A549 (cell line): ENCODE measurements at regions not wholly inside any gene's neighbourhood (a gene's known extent, or its start where the extent isn't known, plus 50 kb on each side); places are given as distances from the start of the nearest gene placed in this dataset.

Source experiments
- ATAC-seq, 2 experiments: fragments of 200-7000 bp in 1 of 2; fragments of >200 bp in 1 of 2; cut with Nextera tagmentation in 1 of 2; cut with Tn5 transposase in 1 of 2; 3 replicates each; pipeline versions ENCODE4 v1.8.0 to v1.9.1; 2018 to 2020; ENCODE audit warnings: mild to moderate bottlenecking in 1 of 2, moderate library complexity in 1 of 2
- CTCF ChIA-PET: fragments of 300-600 bp; sonication (Branson Sonifier 250); formaldehyde crosslinking; extraction: SDS; loops from one replicate; lab custom pipeline; 2021; ENCODE audit warnings: antibody characterized with exemption, inconsistent platforms; lab: Yijun Ruan, JAX
- POLR2A ChIA-PET: fragments of 350-600 bp; formaldehyde crosslinking; extraction: SDS; loops from one replicate; lab custom pipeline; 2021; ENCODE audit warnings: antibody characterized with exemption, inconsistent platforms; lab: Yijun Ruan, JAX
- DNase-seq, 2 experiments: peaks; one replicate each; pipeline versions ENCODE4 v3.0.0 to v3.0.0-alpha.2; 2011 to 2016; ENCODE audit warnings: low read depth in 1 of 2, low spot score in 1 of 2
- FAIRE-seq: peaks from 2 replicates; lab custom pipeline; 2011; peaks lifted over from hg19 to GRCh38; lab: Jason Lieb, UNC
- H3K27ac ChIP-seq, 2 experiments: fragments of >200 bp; sonication (Bioruptor Twin); formaldehyde crosslinking; 3 replicates each; pipeline ENCODE4 v1.5.1; 2016 to 2017
- H3K4me1 ChIP-seq: fragments of >200 bp; sonication (Bioruptor Twin); formaldehyde crosslinking; 3 replicates; pipeline ENCODE4 v1.6.1; 2016
- H3K4me2 ChIP-seq: fragments of >200 bp; sonication (Bioruptor Twin); formaldehyde crosslinking; 3 replicates; pipeline ENCODE4 v1.6.1; 2016
- H3K4me3 ChIP-seq: fragments of >200 bp; sonication (Bioruptor Twin); formaldehyde crosslinking; 3 replicates; pipeline ENCODE4 v1.5.1; 2016
- H3K9me3 ChIP-seq: fragments of >200 bp; sonication (Bioruptor Twin); formaldehyde crosslinking; 3 replicates; pipeline ENCODE4 v1.6.1; 2016
- BHLHE40 ChIP-seq: IDR thresholded peaks from 2 replicates; pipeline ENCODE4 v1.6.1; 2012; ENCODE audit warnings: low read depth, low read length, inconsistent platforms
- CBX8 ChIP-seq: fragments of 200-600 bp; sonication (generic); IDR thresholded peaks from 2 replicates; pipeline ENCODE4 v1.6.1; 2016
- CHD4 ChIP-seq: fragments of 200-600 bp; sonication (generic); IDR thresholded peaks from 2 replicates; pipeline ENCODE4 v1.6.1; 2016; ENCODE audit warnings: antibody characterized with exemption, mild to moderate bottlenecking, borderline replicate concordance
- EHMT2 ChIP-seq: fragments of 200-600 bp; sonication (generic); IDR thresholded peaks from 2 replicates; pipeline ENCODE4 v1.6.1; 2016; ENCODE audit warnings: antibody characterized with exemption, low read depth, mild to moderate bottlenecking, moderate library complexity
- EP300 ChIP-seq, 2 experiments: fragments of >200 bp; sonication (Bioruptor Twin); formaldehyde crosslinking; IDR thresholded peaks; 2 replicates in 1 of 2; 3 replicates in 1 of 2; pipeline ENCODE4 v1.6.1; 2016 to 2017
- ESRRA ChIP-seq: fragments of 150-350 bp; IDR thresholded peaks from 2 replicates; pipeline ENCODE4 v1.6.1; 2014; ENCODE audit warnings: mild to moderate bottlenecking, low read length, borderline replicate concordance
- FOSL2 ChIP-seq, 2 experiments: fragments of 450-650 bp in 1 of 2; fragments of >200 bp in 1 of 2; sonication (Bioruptor Twin) in 1 of 2; formaldehyde crosslinking; IDR thresholded peaks; 2 replicates each; pipeline versions ENCODE4 v1.5.0 to v1.6.1; 2016 to 2020; ENCODE audit warnings: mild to moderate bottlenecking in 1 of 2, moderate library complexity in 1 of 2
- GATA3 ChIP-seq: IDR thresholded peaks from 2 replicates; pipeline ENCODE4 v1.6.1; 2012; ENCODE audit warnings: borderline replicate concordance
- HDAC2 ChIP-seq: fragments of 200-600 bp; sonication (generic); IDR thresholded peaks from 2 replicates; pipeline ENCODE4 v1.6.1; 2016
- HOXA7 ChIP-seq: fragments of 250-450 bp; sonication (Bioruptor Pico); IDR thresholded peaks from 2 replicates; pipeline ENCODE4 v1.5.0; 2020; ENCODE audit warnings: mild to moderate bottlenecking, moderate library complexity
- HOXB13 ChIP-seq: fragments of 250-450 bp; sonication (Bioruptor Pico); IDR thresholded peaks from 2 replicates; pipeline ENCODE4 v1.5.0; 2020; ENCODE audit warnings: low read depth, mild to moderate bottlenecking, moderate library complexity
- JUN ChIP-seq, 2 experiments: fragments of >200 bp; sonication (Bioruptor Twin); formaldehyde crosslinking; IDR thresholded peaks; 2 replicates in 1 of 2; 3 replicates in 1 of 2; pipeline ENCODE4 v1.6.1; 2016 to 2017
- JUNB ChIP-seq: fragments of >200 bp; sonication (Bioruptor Twin); formaldehyde crosslinking; IDR thresholded peaks from 2 replicates; pipeline ENCODE4 v1.6.1; 2016
- KDM1A ChIP-seq: fragments of 200-600 bp; sonication (generic); IDR thresholded peaks from 2 replicates; pipeline ENCODE4 v1.6.1; 2016; ENCODE audit warnings: low read depth, mild to moderate bottlenecking
- MAZ ChIP-seq: fragments of 150-350 bp; IDR thresholded peaks from 2 replicates; pipeline ENCODE4 v1.6.1; 2014; ENCODE audit warnings: antibody characterized with exemption, low read depth, low read length, borderline replicate concordance
- NFE2L2 ChIP-seq: fragments of 150-350 bp; conservative IDR thresholded peaks from 2 replicates; pipeline ENCODE4 v1.6.1; 2014; ENCODE audit warnings: low read length
- POLR2A ChIP-seq: IDR thresholded peaks from 2 replicates; pipeline ENCODE4 v1.6.1; 2012; ENCODE audit warnings: mild to moderate bottlenecking, low read length
- RAD21 ChIP-seq, 2 experiments: fragments of >200 bp in 1 of 2; sonication (Bioruptor Twin) in 1 of 2; formaldehyde crosslinking in 1 of 2; IDR thresholded peaks in 1 of 2; conservative IDR thresholded peaks in 1 of 2; 2 replicates in 1 of 2; 3 replicates in 1 of 2; pipeline ENCODE4 v1.6.1; 2012 to 2018; ENCODE audit warnings: inconsistent platforms in 1 of 2
- RARB ChIP-seq: fragments of 250-450 bp; sonication (Bioruptor Pico); IDR thresholded peaks from 2 replicates; pipeline ENCODE4 v1.8.0; 2021; ENCODE audit warnings: mild to moderate bottlenecking, moderate library complexity
- REST ChIP-seq: fragments of 200-600 bp; sonication (generic); IDR thresholded peaks from 2 replicates; pipeline ENCODE4 v1.6.1; 2016; ENCODE audit warnings: antibody characterized with exemption, mild to moderate bottlenecking, moderate library complexity
- RFX5 ChIP-seq: fragments of 450-650 bp; IDR thresholded peaks from 2 replicates; pipeline ENCODE4 v1.7.1; 2014; ENCODE audit warnings: antibody characterized with exemption, mild to moderate bottlenecking, moderate library complexity
- RNF2 ChIP-seq: fragments of 200-600 bp; sonication (generic); IDR thresholded peaks from 2 replicates; pipeline ENCODE4 v1.6.1; 2016; ENCODE audit warnings: low read depth, mild to moderate bottlenecking, antibody characterized with exemption, moderate library complexity, borderline replicate concordance
- SMC3 ChIP-seq: fragments of >200 bp; sonication (Bioruptor Twin); formaldehyde crosslinking; IDR thresholded peaks from 3 replicates; pipeline ENCODE4 v1.6.1; 2018; ENCODE audit warnings: inconsistent platforms
- TFCP2L1 ChIP-seq: fragments of 250-450 bp; sonication (Bioruptor Pico); IDR thresholded peaks from 2 replicates; pipeline ENCODE4 v1.5.0; 2021; ENCODE audit warnings: mild to moderate bottlenecking
- TP53 ChIP-seq: fragments of 250-450 bp; sonication (Bioruptor Pico); IDR thresholded peaks from 2 replicates; pipeline ENCODE4 v1.5.0; 2021; ENCODE audit warnings: mild to moderate bottlenecking, moderate library complexity
- ZC3H11A ChIP-seq: fragments of 450-650 bp; IDR thresholded peaks from 2 replicates; pipeline ENCODE4 v1.6.1; 2014; ENCODE audit warnings: antibody characterized with exemption, mild to moderate bottlenecking
- ZNF302 ChIP-seq: fragments of 250-450 bp; sonication (Bioruptor Pico); IDR thresholded peaks from 2 replicates; pipeline ENCODE4 v1.9.0; 2021; ENCODE audit warnings: inconsistent platforms, mild to moderate bottlenecking, moderate library complexity
- ZSCAN20 ChIP-seq: fragments of 250-450 bp; sonication (Bioruptor Pico); IDR thresholded peaks from 2 replicates; pipeline ENCODE4 v1.8.0; 2022; ENCODE audit warnings: mild to moderate bottlenecking, moderate library complexity
- WGBS: methylation state at CpG from one replicate; pipeline ENCODE4 v1.1.6; 2017; ENCODE audit errors: missing lambda C conversion rate; 5-methylcytosine and 5-hydroxymethylcytosine counted together
- TF ChIP-seq, protein P1 (sequence below): IDR thresholded peaks from 2 replicates; pipeline ENCODE4 v1.6.1; 2012
- TF ChIP-seq, protein P2 (sequence below): fragments of >200 bp; sonication (Bioruptor Twin); formaldehyde crosslinking; IDR thresholded peaks from 2 replicates; pipeline ENCODE4 v1.6.1; 2016
- TF ChIP-seq, protein P3 (sequence below): fragments of 150-350 bp; IDR thresholded peaks from 2 replicates; pipeline ENCODE4 v1.6.1; 2014; ENCODE audit warnings: low read depth, mild to moderate bottlenecking, low read length

GRCh38 chr1:22277662-22278061 lies 134.8 kb upstream of the WNT4 start:
- ATAC-seq (no peak), DNase-seq (no peak), FAIRE-seq (no peak)
- TF ChIP-seq MAZ (no peak), POLR2A (no peak), TFCP2L1 (CRISPR knock-in tag) (no peak), RARB (no peak), RFX5 (no peak), ZNF302 (CRISPR knock-in tag) (no peak), KDM1A (no peak), GATA3 (no peak), CHD4 (no peak), RNF2 (no peak), NFE2L2 (no peak), HOXB13 (CRISPR knock-in tag) (no peak), SMC3 (no peak), ZSCAN20 (CRISPR knock-in tag) (no peak), CBX8 (no peak), JUN (IDR thresholded peaks at IDR 0.05) (no peak), JUNB (no peak), BHLHE40 (no peak), ZC3H11A (no peak)
- TF ChIP-seq, protein P1, sequence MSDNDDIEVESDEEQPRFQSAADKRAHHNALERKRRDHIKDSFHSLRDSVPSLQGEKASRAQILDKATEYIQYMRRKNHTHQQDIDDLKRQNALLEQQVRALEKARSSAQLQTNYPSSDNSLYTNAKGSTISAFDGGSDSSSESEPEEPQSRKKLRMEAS = no peak
- H3K9me3 ChIP-seq = no peaks in the 10 kb centered on the region
- H3K4me2 ChIP-seq = no peak overlapping the region
- H3K4me3 ChIP-seq = no peak overlapping the region
- H3K27ac ChIP-seq = no peak overlapping the region
- 86% methylated on average over 7 of the region's 10 CpGs for WGBS
- POLR2A ChIA-PET = no interaction called here
- no peaks in the 10 kb centered on the region for H3K4me1 ChIP-seq
- CTCF ChIA-PET = interaction anchor here (0.6 to 1.6 kb wide), 3 partner anchors 58 to 373 kb away, joined by 3 to 4 read pairs (median 3); no protein-coding TSS in a partner anchor

- Histone ChIP-seq H3K4me1 (no peaks in the 10 kb centered on the region), H3K27ac (no peak overlapping the region), H3K4me3 (no peak overlapping the region), H3K9me3 (no peaks in the 10 kb centered on the region), H3K4me2 (no peak overlapping the region)
- TF ChIP-seq, protein P1 = no peak
- TF ChIP-seq TP53 (CRISPR knock-in tag) (no peak), RAD21 (conservative IDR thresholded peaks at IDR 0.05 in 1 of 2, IDR thresholded peaks at IDR 0.05 in 1 of 2) (no peak), CBX8 (no peak), HOXB13 (CRISPR knock-in tag) (no peak), EHMT2 (no peak), HDAC2 (no peak)
- TF ChIP-seq, protein P2, sequence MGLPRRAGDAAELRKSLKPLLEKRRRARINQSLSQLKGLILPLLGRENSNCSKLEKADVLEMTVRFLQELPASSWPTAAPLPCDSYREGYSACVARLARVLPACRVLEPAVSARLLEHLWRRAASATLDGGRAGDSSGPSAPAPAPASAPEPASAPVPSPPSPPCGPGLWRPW = no peak
- TF ChIP-seq, protein P3, sequence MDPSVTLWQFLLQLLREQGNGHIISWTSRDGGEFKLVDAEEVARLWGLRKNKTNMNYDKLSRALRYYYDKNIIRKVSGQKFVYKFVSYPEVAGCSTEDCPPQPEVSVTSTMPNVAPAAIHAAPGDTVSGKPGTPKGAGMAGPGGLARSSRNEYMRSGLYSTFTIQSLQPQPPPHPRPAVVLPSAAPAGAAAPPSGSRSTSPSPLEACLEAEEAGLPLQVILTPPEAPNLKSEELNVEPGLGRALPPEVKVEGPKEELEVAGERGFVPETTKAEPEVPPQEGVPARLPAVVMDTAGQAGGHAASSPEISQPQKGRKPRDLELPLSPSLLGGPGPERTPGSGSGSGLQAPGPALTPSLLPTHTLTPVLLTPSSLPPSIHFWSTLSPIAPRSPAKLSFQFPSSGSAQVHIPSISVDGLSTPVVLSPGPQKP = no peak
- FAIRE-seq (no peak), DNase-seq (no peak), ATAC-seq (no peak)
- 63% methylated on average over 3 of the region's 3 CpGs for WGBS
- ChIA-PET CTCF (no interaction called here), POLR2A (no interaction called here)
Measured at GRCh38 chr1:22279735-22280134, 136.8 kb upstream of the WNT4 start.

GRCh38 chr1:22280526-22280925 lies 137.6 kb upstream of the WNT4 start:
- Histone ChIP-seq H3K4me1 (no peaks in the 10 kb centered on the region), H3K9me3 (no peaks in the 10 kb centered on the region), H3K4me3 (no peak overlapping the region), H3K4me2 (no peak overlapping the region)
- CTCF ChIA-PET = no interaction called here
- FAIRE-seq (no peak), DNase-seq (no peak), ATAC-seq (no peak)
- POLR2A ChIA-PET = no interaction called here
- 63% methylated on average over 3 of the region's 3 CpGs for WGBS
- no peak for TF ChIP-seq BHLHE40
- TF ChIP-seq EP300 (IDR thresholded peaks at IDR 0.05) = no peak
- TF ChIP-seq ESRRA = no peak
- TF ChIP-seq REST = no peak
- TF ChIP-seq MAZ = no peak
- no peak for TF ChIP-seq SMC3
- no peak for TF ChIP-seq FOSL2 (IDR thresholded peaks at IDR 0.05)
- TF ChIP-seq FOSL2 (CRISPR knock-in tag; IDR thresholded peaks at IDR 0.05) = no peak
- no peak for TF ChIP-seq HOXA7 (CRISPR knock-in tag)
- TF ChIP-seq, all 56 proteins: peak for 0
- no peak overlapping the region for H3K27ac ChIP-seq
